MG63 (cell line): ENCODE measurements at regions not wholly inside any gene's neighbourhood (a gene's known extent, or its start where the extent isn't known, plus 50 kb on each side); places are given as distances from the start of the nearest gene placed in this dataset.

Experiments used
- DNase-seq: peaks from one replicate; pipeline ENCODE4 v3.0.0-alpha.2; 2020
- H3K27me3 ChIP-seq: fragments of 250-450 bp; sonication (Bioruptor Pico); 2 replicates; pipeline ENCODE4 v1.5.1; 2020; ENCODE audit warnings: mild to moderate bottlenecking, moderate library complexity
- H3K36me3 ChIP-seq: fragments of 250-450 bp; sonication (Bioruptor Pico); 2 replicates; pipeline ENCODE4 v1.5.1; 2020; ENCODE audit warnings: mild to moderate bottlenecking, moderate library complexity
- H3K4me3 ChIP-seq: fragments of 250-450 bp; sonication (Bioruptor Pico); 2 replicates; pipeline ENCODE4 v1.5.1; 2020; ENCODE audit warnings: mild to moderate bottlenecking, moderate library complexity
- H3K9me3 ChIP-seq: fragments of 250-450 bp; sonication (Bioruptor Pico); 2 replicates; pipeline ENCODE4 v1.5.1; 2020; ENCODE audit warnings: mild to moderate bottlenecking, moderate library complexity

DNA sequence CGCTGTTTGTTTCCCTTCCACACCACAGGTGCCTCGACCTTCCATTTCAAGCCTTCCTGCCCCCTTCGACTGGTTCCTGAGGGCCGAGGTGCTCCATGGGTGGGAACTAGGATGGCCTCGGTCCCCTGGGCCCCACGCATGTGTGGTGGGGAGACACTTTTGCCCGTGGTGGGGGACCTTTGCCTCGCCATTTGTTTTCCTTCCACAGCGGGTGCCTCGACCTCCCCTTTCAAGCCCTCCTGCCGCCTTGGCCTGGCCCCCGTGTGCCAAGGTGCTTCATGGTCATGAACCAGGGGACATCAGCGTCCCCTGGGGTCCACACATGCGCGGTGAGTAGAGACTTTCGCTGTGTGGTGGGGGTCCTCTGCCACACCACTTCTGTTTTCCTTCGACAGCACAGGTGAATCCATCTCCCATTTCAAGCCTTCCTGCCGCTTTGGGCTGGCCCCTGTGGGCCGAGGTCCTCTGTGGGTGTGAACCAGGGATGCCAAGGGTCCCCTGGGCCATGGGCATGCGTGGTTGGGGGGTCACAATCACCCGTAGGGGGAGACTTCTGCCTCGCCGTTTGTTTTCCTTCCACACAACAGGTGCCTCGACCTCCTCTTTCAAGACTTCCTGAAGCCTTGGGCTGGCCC, 364.4 kb downstream of the ALG10 start:
- no peaks in the 10 kb centered on the region for H3K9me3 ChIP-seq
- no peaks in the 10 kb centered on the region for H3K27me3 ChIP-seq
- DNase-seq: no peak
- no peak overlapping the region for H3K4me3 ChIP-seq
- no peaks in the 10 kb centered on the region for H3K36me3 ChIP-seq

DNA sequence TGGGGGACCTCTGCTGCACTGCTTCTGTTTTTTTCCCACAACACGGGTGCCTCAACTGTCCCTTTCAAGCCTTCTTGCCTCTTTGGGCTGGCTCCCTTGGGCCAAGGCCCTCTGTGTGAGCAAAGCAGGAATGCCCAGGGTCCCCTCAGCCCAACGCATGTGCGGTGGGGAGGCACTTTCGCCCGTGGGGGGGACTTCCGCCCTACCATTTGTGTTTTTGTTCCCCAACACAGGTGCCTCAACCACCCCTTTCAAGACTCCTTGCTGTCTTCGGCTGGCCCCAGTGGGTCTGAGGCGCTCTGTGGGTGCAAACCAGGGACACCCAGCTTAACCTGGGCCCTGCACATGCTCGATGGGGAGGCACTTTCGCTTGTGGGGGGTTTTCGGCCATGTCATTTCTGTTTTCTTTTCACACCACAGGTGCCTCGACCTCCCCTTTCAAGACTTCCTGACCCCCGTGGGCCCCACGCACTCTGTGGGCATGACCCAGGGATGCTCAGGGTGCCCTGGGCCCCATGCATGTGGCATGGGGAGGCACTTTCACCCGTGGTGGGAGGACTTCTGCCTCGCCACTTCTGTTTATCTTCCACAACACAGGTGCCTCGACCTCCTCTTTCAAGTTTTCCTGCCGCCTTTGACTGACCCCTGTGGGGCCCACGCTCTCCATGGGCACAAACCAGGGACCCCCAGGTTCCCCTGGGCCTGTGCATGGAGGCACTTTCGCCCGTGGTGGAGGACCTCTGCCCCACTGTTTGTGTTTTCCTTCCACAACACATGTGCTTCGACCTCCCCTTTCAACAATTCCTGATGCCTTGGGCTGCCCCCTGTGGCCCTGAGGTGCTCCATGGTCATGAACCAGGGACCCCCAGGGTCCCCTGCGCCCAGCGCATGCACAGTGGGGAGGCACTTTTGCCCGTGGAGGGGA, 365.7 kb downstream of the ALG10 start:
- Histone ChIP-seq H3K27me3 (no peaks in the 10 kb centered on the region), H3K4me3 (no peak overlapping the region), H3K36me3 (no peaks in the 10 kb centered on the region), H3K9me3 (no peaks in the 10 kb centered on the region)
- no peak for DNase-seq

DNA sequence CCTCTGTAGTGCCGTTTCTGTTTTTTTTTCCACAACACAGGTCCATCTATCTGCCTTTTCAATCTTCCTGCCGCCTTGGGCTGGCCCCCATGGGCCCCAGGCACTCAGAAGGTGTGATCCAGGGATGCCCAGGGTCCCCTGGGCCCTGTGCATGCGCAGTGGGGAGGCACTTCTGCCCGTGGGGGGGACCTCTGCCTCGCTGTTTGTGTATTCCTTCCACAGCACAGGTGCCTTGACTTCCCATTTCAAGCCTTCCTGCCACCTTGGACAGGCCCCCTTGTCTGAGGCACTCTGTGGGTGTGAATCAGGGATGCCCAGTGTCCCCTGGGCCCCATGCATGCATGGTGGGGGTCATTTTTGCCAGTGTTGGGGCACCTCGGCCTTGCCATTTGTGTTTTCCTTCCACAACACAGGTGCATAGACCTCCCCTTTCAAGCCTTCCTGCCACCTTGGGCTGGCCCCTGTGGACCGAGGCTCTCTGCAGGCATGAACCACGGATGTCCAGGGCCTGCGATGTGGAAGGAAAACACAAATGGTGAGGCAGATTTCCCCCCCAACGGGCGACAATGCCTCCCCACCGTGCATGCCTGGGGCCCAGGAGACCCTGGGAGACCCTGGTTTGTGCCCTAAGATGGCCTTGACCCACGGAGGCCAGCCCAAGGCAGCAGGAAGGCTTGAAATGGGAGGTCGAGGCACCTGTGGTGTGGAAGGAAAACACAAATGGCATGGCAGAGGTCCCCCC, 366.5 kb downstream of the ALG10 start:
- no peaks in the 10 kb centered on the region for H3K36me3 ChIP-seq
- no peaks in the 10 kb centered on the region for H3K27me3 ChIP-seq
- no peaks in the 10 kb centered on the region for H3K9me3 ChIP-seq
- H3K4me3 ChIP-seq: no peak overlapping the region
- no peak for DNase-seq

GRCh38 chr12:34389378-34390170, 367.3 kb downstream of the ALG10 start:
- no peaks in the 10 kb centered on the region for H3K36me3 ChIP-seq
- DNase-seq: no peak
- H3K27me3 ChIP-seq: no peaks in the 10 kb centered on the region
- H3K9me3 ChIP-seq: no peaks in the 10 kb centered on the region
- no peak overlapping the region for H3K4me3 ChIP-seq

GRCh38 chr12:34390171-34390841, 368.0 kb downstream of the ALG10 start:
- Histone ChIP-seq H3K9me3 (no peaks in the 10 kb centered on the region), H3K36me3 (no peaks in the 10 kb centered on the region), H3K4me3 (no peak overlapping the region), H3K27me3 (no peaks in the 10 kb centered on the region)
- no peak for DNase-seq

GRCh38 chr12:34390846-34391700, 368.8 kb downstream of the ALG10 start:
- Histone ChIP-seq H3K4me3 (no peak overlapping the region), H3K36me3 (no peaks in the 10 kb centered on the region), H3K27me3 (no peaks in the 10 kb centered on the region), H3K9me3 (no peaks in the 10 kb centered on the region)
- DNase-seq: no peak

DNA sequence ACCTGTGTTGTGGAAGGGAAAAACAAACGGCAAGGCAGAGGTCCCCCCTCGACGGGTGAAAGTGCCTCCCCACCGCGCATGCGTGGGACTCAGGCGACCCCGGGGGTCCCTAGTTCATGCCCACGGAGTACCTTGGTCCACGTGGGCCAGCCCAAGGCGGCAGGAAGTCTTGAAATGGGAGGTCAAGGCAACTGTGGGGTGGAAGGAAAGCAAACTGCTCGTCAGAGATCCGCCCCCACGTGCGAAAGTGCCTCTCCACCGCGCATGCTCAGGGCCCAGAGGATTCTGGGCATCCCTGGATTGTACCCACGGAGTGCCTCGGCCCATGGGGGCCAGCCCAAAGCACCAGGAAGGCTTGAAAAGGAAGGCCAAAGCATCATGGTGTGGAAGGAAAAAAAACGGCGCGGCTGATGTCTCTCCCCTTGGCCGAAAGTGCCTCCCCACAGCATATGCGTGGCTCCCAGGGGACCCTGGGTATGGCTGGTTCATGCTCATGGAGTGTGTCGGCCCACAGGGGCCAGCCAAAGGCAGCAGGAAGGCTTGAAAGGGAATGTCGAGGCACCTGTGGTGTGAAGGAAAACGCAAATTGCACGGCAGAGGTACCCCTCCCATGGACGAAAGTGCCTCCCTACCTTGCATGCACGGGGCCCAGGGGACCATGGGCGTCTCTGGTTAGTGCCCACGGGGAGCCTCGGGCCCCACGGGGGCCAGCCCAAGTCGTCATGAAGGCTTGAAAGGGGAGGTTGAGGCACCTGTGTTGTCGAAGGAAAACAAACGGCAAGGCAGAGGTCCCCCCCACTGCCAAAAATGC, 369.7 kb downstream of the ALG10 start:
- Histone ChIP-seq H3K9me3 (no peaks in the 10 kb centered on the region), H3K4me3 (no peak overlapping the region), H3K27me3 (no peaks in the 10 kb centered on the region), H3K36me3 (no peaks in the 10 kb centered on the region)
- DNase-seq: no peak

GRCh38 chr12:34392741-34393085, 370.4 kb downstream of the ALG10 start:
- DNase-seq: no peak
- no peaks in the 10 kb centered on the region for H3K27me3 ChIP-seq
- H3K9me3 ChIP-seq: no peaks in the 10 kb centered on the region
- no peak overlapping the region for H3K4me3 ChIP-seq
- H3K36me3 ChIP-seq: no peaks in the 10 kb centered on the region

- H3K36me3 ChIP-seq: no peaks in the 10 kb centered on the region
- no peaks in the 10 kb centered on the region for H3K27me3 ChIP-seq
- no peaks in the 10 kb centered on the region for H3K9me3 ChIP-seq
- no peak for DNase-seq
- H3K4me3 ChIP-seq: no peak overlapping the region
Measured at GRCh38 chr12:34393086-34393820, 371.0 kb downstream of the ALG10 start.

- no peak for DNase-seq
- Histone ChIP-seq H3K36me3 (no peaks in the 10 kb centered on the region), H3K4me3 (no peak overlapping the region), H3K9me3 (no peaks in the 10 kb centered on the region), H3K27me3 (no peaks in the 10 kb centered on the region)
Measured at GRCh38 chr12:34393821-34394150, 371.5 kb downstream of the ALG10 start.

GRCh38 chr12:34394211-34395055, 372.1 kb downstream of the ALG10 start:
- Histone ChIP-seq H3K36me3 (no peaks in the 10 kb centered on the region), H3K4me3 (no peak overlapping the region), H3K27me3 (no peaks in the 10 kb centered on the region), H3K9me3 (no peaks in the 10 kb centered on the region)
- DNase-seq: no peak

- H3K4me3 ChIP-seq: no peak overlapping the region
- no peaks in the 10 kb centered on the region for H3K9me3 ChIP-seq
- no peaks in the 10 kb centered on the region for H3K36me3 ChIP-seq
- no peaks in the 10 kb centered on the region for H3K27me3 ChIP-seq
- DNase-seq: no peak
Measured at GRCh38 chr12:34395056-34396005, 373.0 kb downstream of the ALG10 start.
